Sigmoid colon (tissue), 6 donors: ENCODE measurements at regions not wholly inside any gene's neighbourhood (a gene's known extent, or its start where the extent isn't known, plus 50 kb on each side); places are given as distances from the start of the nearest gene placed in this dataset.
"Not testable (repeated sequence)": the region's sequence is repeated elsewhere in the genome, so short reads cannot be mapped to it uniquely, and the experiment has no call there.

Experiments used
- DNase-seq: peaks from one replicate; pipeline ENCODE4 v3.0.0-alpha.2; 2019
- H3K27ac ChIP-seq, 4 donors: fragments of 200-600 bp; sonication (generic); one replicate each; pipeline ENCODE4 v1.5.1; 2016 to 2019; ENCODE audit warnings: mild to moderate bottlenecking in 1 of 4
- H3K27me3 ChIP-seq, 3 donors: fragments of 200-600 bp; sonication (generic); one replicate each; pipeline ENCODE4 v1.5.1; 2019; ENCODE audit warnings: mild to moderate bottlenecking in 1 of 3
- H3K36me3 ChIP-seq, 4 donors: fragments of 200-600 bp; sonication (generic); one replicate each; pipeline ENCODE4 v1.5.1; 2016 to 2019
- H3K4me1 ChIP-seq, 4 donors: fragments of 200-600 bp; sonication (generic); one replicate each; pipeline ENCODE4 v1.5.1; 2017 to 2019
- H3K4me3 ChIP-seq, 4 donors: fragments of 200-600 bp; sonication (generic); one replicate each; pipeline ENCODE4 v1.5.1; 2017 to 2019; ENCODE audit warnings: mild to moderate bottlenecking in 2 of 4, moderate library complexity in 1 of 4
- H3K9me3 ChIP-seq, 4 donors: fragments of 200-600 bp in 3 of 4; sonication (generic) in 3 of 4; one replicate each; pipeline versions ENCODE4 v1.5.1 to v1.6.1; 2013 to 2019
- EP300 ChIP-seq, 4 donors: sonication (generic); formaldehyde crosslinking; IDR thresholded peaks; one replicate each; pipeline ENCODE4 v1.6.1; 2017; ENCODE audit warnings: antibody characterized with exemption in 4 of 4
- POLR2A ChIP-seq, 2 donors: fragments of 450-650 bp; IDR thresholded peaks; one replicate each; pipeline ENCODE4 v1.6.1; 2016; ENCODE audit warnings: antibody characterized with exemption in 2 of 2, mild to moderate bottlenecking in 2 of 2, moderate library complexity in 2 of 2
- POLR2AphosphoS5 ChIP-seq, 4 donors: sonication (generic); formaldehyde crosslinking; IDR thresholded peaks; one replicate each; pipeline ENCODE4 v1.6.1; 2017; ENCODE audit warnings: antibody characterized with exemption in 4 of 4
- WGBS, 2 donors: extraction: QIAGEN DNeasy Blood & Tissue Kit; methylation state at CpG; one replicate each; pipeline ENCODE4 v1.1.7; 2013; 5-methylcytosine and 5-hydroxymethylcytosine counted together
- intact Hi-C: fragments of 100-400 bp; cut with DNase I; formaldehyde crosslinking; loops from one replicate; pipeline ENCODE4 v1.15.1; 2023
- TF ChIP-seq, protein P1 (sequence below), 4 experiments: fragments of 450-650 bp in 3 of 4; fragments of 200-600 bp in 1 of 4; IDR thresholded peaks; one replicate each; pipeline ENCODE4 v1.5.1; 2016 to 2019; ENCODE audit warnings: antibody characterized with exemption in 4 of 4, mild to moderate bottlenecking in 3 of 4, moderate library complexity in 2 of 4
- donor health status: healthy with polysubstance abuse.
- donor health status: healthy.

DNA sequence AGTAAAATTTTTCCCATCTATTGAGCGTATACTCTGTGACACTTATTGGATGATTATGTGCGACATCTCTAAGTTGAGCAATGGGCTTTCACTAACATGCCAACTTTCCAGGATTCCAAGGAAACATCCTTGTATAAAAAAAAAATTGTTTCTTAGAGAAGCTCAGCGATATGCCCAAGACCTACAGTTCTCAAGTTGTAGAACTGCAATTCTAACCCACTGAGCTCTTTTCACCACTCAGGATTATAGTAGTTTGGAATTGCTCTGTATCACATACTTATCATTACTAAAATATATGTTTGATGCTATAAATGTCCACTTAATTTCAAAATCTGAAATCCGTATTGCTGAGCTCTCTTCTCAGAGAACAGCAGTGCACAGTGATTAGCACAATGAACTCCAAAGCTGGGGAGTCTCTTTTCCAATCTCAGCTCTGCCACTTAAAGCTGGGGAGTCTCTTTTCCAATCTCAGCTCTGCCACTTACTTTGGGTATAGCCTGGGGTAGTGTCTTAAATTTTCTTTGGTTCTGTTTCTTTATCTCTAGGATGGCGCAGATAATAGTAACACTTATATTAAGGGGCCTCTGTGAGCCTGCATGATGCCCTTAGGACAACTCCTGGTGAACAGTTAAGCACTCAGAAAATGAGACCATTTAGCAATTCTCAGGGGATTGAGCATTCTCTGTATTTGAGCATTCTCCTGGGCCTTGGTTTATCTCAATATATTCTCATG lies 1722.2 kb upstream of the AGA start:
- Histone ChIP-seq H3K27me3 (no peaks in the 10 kb centered on the region), H3K4me3 (no peak overlapping the region), H3K27ac (no peak overlapping the region), H3K36me3 (no peaks in the 10 kb centered on the region), H3K9me3 (no peaks in the 10 kb centered on the region), H3K4me1 (no peaks in the 10 kb centered on the region)
- TF ChIP-seq, protein P1, sequence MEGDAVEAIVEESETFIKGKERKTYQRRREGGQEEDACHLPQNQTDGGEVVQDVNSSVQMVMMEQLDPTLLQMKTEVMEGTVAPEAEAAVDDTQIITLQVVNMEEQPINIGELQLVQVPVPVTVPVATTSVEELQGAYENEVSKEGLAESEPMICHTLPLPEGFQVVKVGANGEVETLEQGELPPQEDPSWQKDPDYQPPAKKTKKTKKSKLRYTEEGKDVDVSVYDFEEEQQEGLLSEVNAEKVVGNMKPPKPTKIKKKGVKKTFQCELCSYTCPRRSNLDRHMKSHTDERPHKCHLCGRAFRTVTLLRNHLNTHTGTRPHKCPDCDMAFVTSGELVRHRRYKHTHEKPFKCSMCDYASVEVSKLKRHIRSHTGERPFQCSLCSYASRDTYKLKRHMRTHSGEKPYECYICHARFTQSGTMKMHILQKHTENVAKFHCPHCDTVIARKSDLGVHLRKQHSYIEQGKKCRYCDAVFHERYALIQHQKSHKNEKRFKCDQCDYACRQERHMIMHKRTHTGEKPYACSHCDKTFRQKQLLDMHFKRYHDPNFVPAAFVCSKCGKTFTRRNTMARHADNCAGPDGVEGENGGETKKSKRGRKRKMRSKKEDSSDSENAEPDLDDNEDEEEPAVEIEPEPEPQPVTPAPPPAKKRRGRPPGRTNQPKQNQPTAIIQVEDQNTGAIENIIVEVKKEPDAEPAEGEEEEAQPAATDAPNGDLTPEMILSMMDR (IDR thresholded peaks at IDR 0.05): no peak
- TF ChIP-seq EP300 (IDR thresholded peaks at IDR 0.05): no peak
- TF ChIP-seq POLR2A (IDR thresholded peaks at IDR 0.05): no peak
- TF ChIP-seq POLR2AphosphoS5 (IDR thresholded peaks at IDR 0.05): no peak
- WGBS, 2 donors: 89% methylated on average over 5 of the region's 5 CpGs
- intact Hi-C loops: no loop called here
- DNase-seq: no peak

- TF ChIP-seq EP300 (IDR thresholded peaks at IDR 0.05) (no peak), POLR2A (IDR thresholded peaks at IDR 0.05) (no peak), POLR2AphosphoS5 (IDR thresholded peaks at IDR 0.05) (no peak)
- TF ChIP-seq, protein P1 (IDR thresholded peaks at IDR 0.05): no peak
- no peak overlapping the region for H3K27ac ChIP-seq
- no peaks in the 10 kb centered on the region for H3K27me3 ChIP-seq
- DNase-seq: no peak
- no peak overlapping the region for H3K4me3 ChIP-seq
- 73 to 77% methylated on average over 4 of the region's 4 CpGs for WGBS, 2 donors
- no peaks in the 10 kb centered on the region for H3K4me1 ChIP-seq
- no peaks in the 10 kb centered on the region for H3K9me3 ChIP-seq
- intact Hi-C loops: no loop called here
- no peaks in the 10 kb centered on the region for H3K36me3 ChIP-seq
Measured at GRCh38 chr4:179165000-179165738, 1722.9 kb upstream of the AGA start.

DNA sequence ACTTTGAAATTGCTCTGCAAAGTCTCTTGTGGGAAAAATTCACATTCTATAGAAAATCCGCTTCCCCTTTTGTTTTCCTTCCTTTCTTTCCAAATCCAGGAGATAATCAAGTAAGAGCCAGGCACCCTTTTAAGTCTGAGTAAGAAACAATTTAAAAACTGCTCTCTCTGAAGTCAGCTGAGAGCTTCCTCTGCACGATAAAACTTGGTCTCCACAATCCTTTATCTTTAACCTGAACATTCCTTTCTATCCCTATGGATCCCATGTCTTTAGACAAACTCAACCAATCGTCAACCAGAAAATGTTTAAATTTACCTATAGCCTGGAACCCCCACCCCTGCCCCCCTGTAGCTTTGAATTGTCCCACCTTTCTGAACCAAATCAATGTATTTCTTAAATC lies 1723.6 kb upstream of the AGA start:
- no peak for TF ChIP-seq POLR2AphosphoS5 (IDR thresholded peaks at IDR 0.05)
- TF ChIP-seq EP300 (IDR thresholded peaks at IDR 0.05): no peak
- TF ChIP-seq, protein P1 (IDR thresholded peaks at IDR 0.05): no peak
- no peak for TF ChIP-seq POLR2A (IDR thresholded peaks at IDR 0.05)
- no peaks in the 10 kb centered on the region for H3K4me1 ChIP-seq
- no peaks in the 10 kb centered on the region for H3K36me3 ChIP-seq
- peaks cover 0 to 2% (median 0%) of the 10 kb centered on the region in 4 donors for H3K9me3 ChIP-seq
- no peak overlapping the region for H3K27ac ChIP-seq
- no peak overlapping the region for H3K4me3 ChIP-seq
- intact Hi-C loops: no loop called here
- no peak for DNase-seq
- no peaks in the 10 kb centered on the region for H3K27me3 ChIP-seq
- 52 to 64% methylated on average over 3 of the region's 3 CpGs for WGBS, 2 donors

- intact Hi-C loops, H3K27me3 ChIP-seq, H3K4me3 ChIP-seq, DNase-seq, H3K9me3 ChIP-seq, H3K4me1 ChIP-seq, H3K27ac ChIP-seq, H3K36me3 ChIP-seq: not testable (repeated sequence)
- WGBS, 2 donors: 86 to 93% methylated on average over 4 of the region's 5 CpGs
Measured at GRCh38 chr4:179170308-179170707, 1728.1 kb upstream of the AGA start.

DNA sequence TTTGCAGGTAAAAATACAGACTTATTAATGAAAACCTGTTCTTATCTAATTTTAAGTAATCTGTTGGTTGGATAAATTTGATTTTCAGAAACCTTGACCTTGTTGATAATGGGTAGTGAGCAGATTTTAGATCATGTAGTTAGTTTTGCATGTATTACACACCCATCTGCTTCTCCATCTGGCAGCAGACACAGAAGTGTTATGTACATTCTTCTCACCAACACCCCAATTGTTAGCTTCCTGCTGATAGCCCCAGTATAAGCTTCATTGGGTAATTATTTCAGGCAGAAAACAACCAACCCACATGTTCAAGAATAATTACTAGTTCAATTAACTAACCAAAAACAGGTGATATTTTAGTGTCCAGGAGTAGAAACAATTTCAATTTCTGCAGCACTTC lies 1740.5 kb upstream of the AGA start:
- H3K27ac ChIP-seq: no peak overlapping the region
- TF ChIP-seq, protein P1 (IDR thresholded peaks at IDR 0.05): no peak
- TF ChIP-seq POLR2AphosphoS5 (IDR thresholded peaks at IDR 0.05) (no peak), EP300 (IDR thresholded peaks at IDR 0.05) (no peak), POLR2A (IDR thresholded peaks at IDR 0.05) (no peak)
- H3K36me3 ChIP-seq: no peaks in the 10 kb centered on the region
- H3K4me3 ChIP-seq: no peak overlapping the region
- intact Hi-C loops: no loop called here
- H3K27me3 ChIP-seq: no peaks in the 10 kb centered on the region
- DNase-seq: no peak
- H3K4me1 ChIP-seq: no peaks in the 10 kb centered on the region
- peaks cover 0 to 6% (median 0%) of the 10 kb centered on the region in 4 donors for H3K9me3 ChIP-seq
